IPS-18c (cell line): ENCODE measurements at regions not wholly inside any gene's neighbourhood (a gene's known extent, or its start where the extent isn't known, plus 50 kb on each side); places are given as distances from the start of the nearest gene placed in this dataset.

Source experiments
- H3K4me3 ChIP-seq: 2 replicates; pipeline ENCODE4 v1.7.0; 2013; ENCODE audit warnings: low read depth, mild to moderate bottlenecking, low read length, moderate library complexity; ENCODE audit not compliant: insufficient read depth
- H3K9me3 ChIP-seq: one replicate; pipeline ENCODE4 v1.6.1; 2013; ENCODE audit warnings: mild to moderate bottlenecking, low read length, moderate library complexity; ENCODE audit not compliant: control insufficient read depth, insufficient read depth

- H3K4me3 ChIP-seq, result no peak overlapping the region
These were observed 105.7 kb downstream of the LCA5 start for GRCh38 chr6:79431537-79431933.

GRCh38 chr6:79430913-79431536 is 106.2 kb downstream of the LCA5 start:
- Histone ChIP-seq H3K4me3 (no peak overlapping the region), H3K9me3 (no peaks in the 10 kb centered on the region)

More at GRCh38 chr6:79431537-79431933, 105.7 kb downstream of the LCA5 start:
- H3K9me3 ChIP-seq, result no peaks in the 10 kb centered on the region

- no peaks in the 10 kb centered on the region for H3K9me3 ChIP-seq
These were observed 109.5 kb downstream of the LCA5 start for GRCh38 chr6:79427721-79428120.

DNA sequence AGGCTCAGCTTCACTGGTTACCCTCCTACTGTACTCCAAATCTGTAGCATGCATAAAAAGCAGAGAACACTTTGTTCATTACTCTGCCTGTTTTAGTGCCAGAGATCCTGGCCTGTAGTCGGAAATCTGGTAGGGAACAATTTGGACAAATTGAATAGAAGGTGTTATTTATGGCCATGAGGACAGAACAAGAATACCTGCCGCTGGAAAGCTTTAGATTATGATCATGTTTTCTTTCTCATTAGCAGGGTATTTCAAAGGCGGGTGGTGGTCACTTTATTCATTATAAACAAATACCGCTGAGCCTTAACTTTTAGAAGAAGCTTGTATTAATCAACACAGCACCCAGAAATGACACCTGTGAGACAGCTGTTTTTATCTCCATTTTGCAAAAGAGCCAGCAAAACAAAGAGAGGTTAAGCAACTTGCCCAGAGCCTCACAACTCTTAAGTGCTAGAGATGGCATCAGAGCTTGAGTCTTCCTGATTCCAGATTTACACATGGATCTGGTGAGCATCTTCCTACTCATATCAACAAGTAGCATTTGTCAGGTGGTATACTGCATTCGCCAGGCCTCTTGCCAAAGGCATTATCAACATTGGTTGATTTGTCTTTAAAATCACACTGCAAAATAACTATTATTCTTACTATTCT is 110.5 kb downstream of the LCA5 start:
- Histone ChIP-seq H3K4me3 (no peak overlapping the region), H3K9me3 (no peaks in the 10 kb centered on the region)

More at GRCh38 chr6:79427721-79428120, 109.5 kb downstream of the LCA5 start:
- H3K4me3 ChIP-seq, result no peak overlapping the region

DNA sequence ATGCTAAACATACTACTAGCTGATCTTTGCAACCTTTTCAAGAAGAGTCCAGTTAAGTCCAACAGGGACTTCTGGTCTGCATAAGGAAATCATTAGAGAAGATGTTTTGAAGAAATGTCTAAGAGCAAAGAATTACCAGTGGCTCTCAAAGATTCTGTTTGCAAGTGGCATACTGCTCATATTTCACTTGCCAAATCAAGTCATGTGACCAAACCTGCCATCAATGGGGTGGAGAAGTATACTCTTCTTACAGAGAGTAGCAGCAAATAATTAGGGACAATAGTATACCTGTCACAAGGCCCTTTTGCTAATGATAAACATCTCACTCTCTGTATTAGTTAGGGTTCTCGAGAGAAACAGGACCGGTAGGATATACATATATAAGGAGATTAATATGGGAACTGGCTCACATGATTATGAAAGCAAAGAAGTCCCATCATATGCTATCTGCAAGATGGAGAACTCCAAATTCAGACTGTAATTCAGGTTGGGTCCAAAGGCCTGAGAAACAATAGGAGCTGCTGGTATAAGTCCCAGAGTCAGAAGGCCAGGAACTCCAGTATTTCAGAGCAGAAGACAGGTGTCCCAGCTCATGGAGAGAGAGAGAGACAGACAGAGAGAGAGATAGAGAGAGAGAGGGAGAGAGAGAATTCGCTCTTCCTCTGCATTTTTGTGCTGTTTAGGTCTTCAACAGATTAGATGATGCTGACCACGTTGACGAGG is 111.5 kb downstream of the LCA5 start:
- no peak overlapping the region for H3K4me3 ChIP-seq

GRCh38 chr6:79423216-79423615 is 114.0 kb downstream of the LCA5 start:
- no peak overlapping the region for H3K4me3 ChIP-seq
- H3K9me3 ChIP-seq, result no peaks in the 10 kb centered on the region

More for the DNA sequence above, 111.5 kb downstream of the LCA5 start:
- no peaks in the 10 kb centered on the region for H3K9me3 ChIP-seq

GRCh38 chr6:79422666-79423065 is 114.6 kb downstream of the LCA5 start:
- Histone ChIP-seq H3K4me3 (no peak overlapping the region), H3K9me3 (no peaks in the 10 kb centered on the region)

- no peaks in the 10 kb centered on the region for H3K9me3 ChIP-seq
- H3K4me3 ChIP-seq, result no peak overlapping the region
These were observed 115.3 kb downstream of the LCA5 start for GRCh38 chr6:79421707-79422484.

DNA sequence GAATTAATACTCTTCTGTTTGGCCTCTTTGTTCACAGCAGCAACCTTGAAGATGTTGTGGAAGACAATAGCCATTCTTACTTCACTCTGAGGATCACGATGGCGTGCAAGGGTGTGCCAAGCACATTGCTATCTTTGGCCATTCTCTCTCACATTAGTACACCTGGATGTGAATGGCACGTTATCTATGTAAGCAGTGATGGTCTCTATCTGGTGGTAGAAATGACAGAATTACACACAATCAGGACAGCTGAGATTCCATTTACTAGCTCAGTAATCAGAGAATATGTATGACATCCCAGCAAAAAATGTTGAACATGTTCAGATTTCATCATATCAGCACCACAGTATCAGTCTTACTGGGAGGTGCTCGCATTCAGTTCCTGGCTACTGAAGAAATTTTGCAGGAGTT is 116.2 kb downstream of the LCA5 start:
- Histone ChIP-seq H3K9me3 (no peaks in the 10 kb centered on the region), H3K4me3 (no peak overlapping the region)

GRCh38 chr6:79420054-79420453 is 117.2 kb downstream of the LCA5 start:
- Histone ChIP-seq H3K9me3 (no peaks in the 10 kb centered on the region), H3K4me3 (no peak overlapping the region)

- Histone ChIP-seq H3K4me3 (no peak overlapping the region), H3K9me3 (no peaks in the 10 kb centered on the region)
These were observed 120.3 kb downstream of the LCA5 start for GRCh38 chr6:79416931-79417330.

- Histone ChIP-seq H3K9me3 (no peaks in the 10 kb centered on the region), H3K4me3 (no peak overlapping the region)
These were observed 123.6 kb downstream of the LCA5 start for GRCh38 chr6:79413562-79414002.

DNA sequence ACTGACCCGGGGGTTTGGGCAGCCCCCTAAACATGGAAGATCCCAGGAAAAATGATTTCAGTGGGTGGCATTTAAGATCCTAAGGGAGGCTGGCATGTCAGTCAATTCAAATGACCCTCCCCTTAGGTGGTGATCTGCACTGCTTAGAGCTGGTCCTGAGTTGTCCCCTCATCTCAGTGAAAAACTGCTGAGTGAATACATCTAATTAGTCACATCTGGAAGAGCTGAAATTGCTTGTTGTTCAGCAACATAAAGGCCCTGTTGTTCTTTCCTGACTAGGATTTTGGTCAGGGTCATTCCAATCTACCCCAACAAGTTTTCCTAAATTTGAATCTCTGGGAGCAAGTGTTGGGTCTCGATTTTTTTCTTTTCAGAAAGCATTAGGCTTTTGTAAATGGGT is 126.4 kb downstream of the LCA5 start:
- Histone ChIP-seq H3K4me3 (no peak overlapping the region), H3K9me3 (no peaks in the 10 kb centered on the region)

DNA sequence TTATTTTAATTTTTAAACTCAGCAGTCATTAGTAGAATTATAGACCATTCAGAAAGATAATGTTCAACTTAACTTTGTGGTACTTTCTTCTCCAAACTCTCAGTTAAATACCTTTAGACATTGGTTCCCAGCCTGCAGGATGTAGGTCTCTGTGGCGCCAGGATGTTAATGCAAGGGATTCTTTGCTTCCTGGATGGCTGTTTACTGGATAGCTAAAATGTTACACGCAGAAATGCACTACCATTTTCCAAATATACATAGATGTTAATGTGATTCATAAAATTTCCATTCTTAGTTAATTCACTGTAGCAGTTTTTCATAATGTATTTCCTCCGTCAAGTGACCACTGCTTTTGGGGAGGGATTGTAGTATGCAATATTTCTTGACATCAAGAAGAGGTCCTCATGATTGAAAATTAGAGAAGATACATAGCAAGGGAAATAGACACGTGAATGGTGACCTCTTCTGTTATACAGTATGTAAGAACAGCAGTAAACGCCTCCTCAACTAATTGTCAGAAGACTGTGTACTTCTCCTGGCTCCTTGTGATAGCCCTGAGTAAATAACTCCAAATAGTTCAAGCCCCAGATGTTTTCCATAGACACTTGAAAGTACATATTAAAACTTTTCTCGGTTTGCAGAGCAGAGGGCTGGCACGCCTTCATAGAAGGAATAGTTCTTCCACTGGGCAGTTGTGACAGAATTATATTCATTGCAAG is 128.8 kb downstream of the LCA5 start:
- Histone ChIP-seq H3K4me3 (no peak overlapping the region), H3K9me3 (no peaks in the 10 kb centered on the region)

GRCh38 chr6:79404677-79405076 is 132.6 kb downstream of the LCA5 start:
- Histone ChIP-seq H3K4me3 (no peak overlapping the region), H3K9me3 (no peaks in the 10 kb centered on the region)

DNA sequence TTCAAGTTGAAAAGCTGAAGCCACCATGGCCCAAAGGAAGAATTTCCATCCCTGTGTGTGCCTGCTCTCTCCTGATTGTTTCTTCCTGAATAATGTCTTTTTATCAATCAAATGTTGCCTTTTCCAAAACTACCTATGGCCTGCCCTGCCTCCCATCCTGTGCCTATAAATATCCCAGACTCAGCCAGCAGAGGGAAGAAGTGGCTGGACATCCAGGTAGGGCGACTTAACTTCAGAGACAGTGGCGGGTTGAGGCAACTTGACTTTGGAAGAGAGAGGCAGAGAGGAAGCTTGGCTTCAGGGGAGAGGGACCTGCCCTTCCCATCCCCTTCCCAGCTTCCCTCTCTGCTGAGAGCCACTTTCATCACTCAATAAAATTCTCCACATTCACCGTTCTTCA is 133.0 kb downstream of the LCA5 start:
- H3K4me3 ChIP-seq, result no peak overlapping the region
- H3K9me3 ChIP-seq, result no peaks in the 10 kb centered on the region

- H3K4me3 ChIP-seq, result no peak overlapping the region
- no peaks in the 10 kb centered on the region for H3K9me3 ChIP-seq
These were observed 133.7 kb downstream of the LCA5 start for GRCh38 chr6:79403563-79403962.
